DMS79 treated with DMSO at 0.1 percent for 48 hours (cell line): ENCODE measurements at regions not wholly inside any gene's neighbourhood (a gene's known extent, or its start where the extent isn't known, plus 50 kb on each side); places are given as distances from the start of the nearest gene placed in this dataset.
"Not testable (repeated sequence)": the region's sequence is repeated elsewhere in the genome, so short reads cannot be mapped to it uniquely, and the experiment has no call there.

ENCODE experiments used
- DNase-seq: peaks from one replicate; lab custom pipeline; 2025; lab: John Stamatoyannopoulos, UW

DNA sequence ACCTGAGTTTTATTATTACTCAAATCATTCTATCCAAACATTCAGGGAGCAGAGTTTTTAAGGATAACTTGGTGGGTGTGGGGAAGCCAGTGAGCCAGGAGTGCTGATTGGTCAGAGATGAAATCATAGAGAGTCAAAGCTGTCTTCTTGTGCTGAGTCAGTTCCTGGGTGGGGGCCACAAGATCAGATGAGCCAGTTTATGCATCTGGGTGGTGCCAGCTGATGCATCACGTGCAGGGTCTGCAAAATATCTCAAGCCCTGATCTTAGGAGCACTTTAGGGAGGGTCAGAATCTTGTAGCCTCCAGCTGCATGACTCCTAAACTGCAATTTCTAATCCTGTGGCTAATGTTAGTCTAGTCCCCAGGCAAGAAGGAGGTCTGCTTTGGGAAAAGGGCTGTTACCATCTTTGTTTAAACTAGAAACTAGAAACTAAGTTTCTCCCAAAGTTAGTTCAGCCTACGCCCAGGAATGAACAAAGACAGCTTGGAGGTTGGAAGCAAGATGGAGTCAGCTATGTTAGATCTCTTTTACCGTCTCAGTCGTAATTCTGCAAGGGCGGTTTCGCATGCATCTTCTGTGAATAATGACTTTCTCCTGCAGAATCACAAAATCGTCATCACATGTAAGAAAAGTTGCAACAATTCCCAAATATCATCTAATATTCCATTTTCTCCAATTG, 97.5 kb downstream of the ZNF664 start:
- DNase-seq = not testable (repeated sequence)

DNA sequence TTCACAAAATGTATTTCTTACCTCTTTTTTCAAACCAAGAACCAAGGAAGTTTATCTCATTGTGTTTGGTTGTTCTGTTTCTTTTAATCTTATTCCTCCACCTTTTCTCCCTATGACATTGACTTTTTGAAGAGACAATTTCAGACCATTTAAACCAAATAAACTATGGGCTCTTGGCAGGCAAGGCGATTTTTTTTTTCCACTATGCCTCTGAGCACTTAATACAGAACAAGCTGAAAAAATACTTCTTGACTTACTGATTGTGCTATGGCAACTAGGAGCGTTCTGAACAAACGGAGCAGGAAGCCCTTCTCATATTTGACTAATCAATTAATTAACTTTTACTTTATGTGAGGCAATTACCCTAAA, 98.0 kb downstream of the ZNF664 start:
- no peak for DNase-seq

DNA sequence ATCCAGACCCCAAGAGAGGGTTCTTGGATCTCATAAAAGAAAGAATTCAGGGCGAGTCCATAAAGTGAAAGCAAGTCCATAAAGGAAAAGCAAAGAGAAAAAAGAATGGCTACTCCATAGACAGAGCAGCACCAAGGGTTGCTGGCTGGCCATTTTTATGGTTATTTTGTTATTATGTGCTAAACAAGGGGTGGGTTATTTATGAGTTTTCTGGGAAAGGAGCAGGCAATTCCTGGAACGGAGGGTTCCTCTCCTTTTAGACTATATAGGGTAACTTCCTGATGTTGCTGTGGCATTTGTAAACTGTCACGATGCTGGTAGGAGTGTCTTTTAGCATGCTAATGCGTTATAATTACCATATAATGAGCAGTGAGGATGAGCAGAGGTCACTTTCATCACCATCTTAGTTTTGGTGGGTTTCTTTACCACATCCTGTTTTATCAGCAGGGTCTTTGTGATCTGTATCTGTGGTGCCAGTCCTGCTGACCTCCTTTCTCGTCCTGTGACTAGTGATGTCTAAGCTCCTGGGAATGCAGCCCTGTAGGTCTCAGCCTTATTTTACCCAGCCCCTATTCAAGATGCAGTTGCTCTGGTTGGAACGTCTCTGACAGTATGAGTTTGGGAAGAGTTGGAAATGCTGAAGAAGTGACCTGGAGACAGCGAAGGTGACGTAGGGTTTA, 100.5 kb downstream of the ZNF664 start:
- DNase-seq = no peak

DNA sequence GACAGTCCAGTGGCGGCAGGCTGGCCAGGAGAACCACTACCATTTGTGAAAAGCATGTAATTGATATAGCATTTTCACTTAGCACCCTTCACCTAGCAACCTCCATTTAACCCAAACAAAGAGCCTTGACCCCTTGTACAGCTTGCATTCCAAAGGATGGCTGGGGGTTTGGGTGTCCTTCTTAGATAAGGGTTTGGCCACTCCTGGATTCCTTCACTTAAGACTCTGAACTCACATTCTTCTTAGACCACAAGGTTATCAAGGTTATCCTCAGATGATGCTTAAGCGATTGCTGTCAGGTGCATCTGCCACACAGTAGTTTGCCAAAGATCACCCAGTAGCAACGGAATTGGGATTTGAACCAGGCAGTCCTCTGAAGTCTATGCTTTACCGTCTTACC, 102.8 kb downstream of the ZNF664 start:
- no peak for DNase-seq

DNA sequence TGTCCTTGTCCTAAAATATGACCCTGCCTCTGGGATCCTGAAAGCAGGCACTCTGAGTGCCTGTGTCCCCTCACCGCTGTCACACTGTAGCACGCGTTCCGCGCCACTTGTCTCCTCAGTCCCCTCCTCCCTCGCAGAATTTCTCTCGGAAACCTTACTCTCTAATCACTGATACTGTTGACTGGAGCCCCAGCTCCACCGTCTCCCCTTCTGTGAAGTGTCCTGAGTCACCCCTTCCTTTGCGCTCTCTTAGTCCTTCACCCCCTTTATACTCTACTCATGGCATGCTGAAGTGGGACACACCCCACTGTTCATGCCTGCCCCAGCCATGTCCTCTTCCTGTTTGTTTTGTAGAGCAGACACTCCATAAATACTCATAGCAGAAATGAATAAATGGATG, 104.7 kb downstream of the ZNF664 start:
- no peak for DNase-seq

DNA sequence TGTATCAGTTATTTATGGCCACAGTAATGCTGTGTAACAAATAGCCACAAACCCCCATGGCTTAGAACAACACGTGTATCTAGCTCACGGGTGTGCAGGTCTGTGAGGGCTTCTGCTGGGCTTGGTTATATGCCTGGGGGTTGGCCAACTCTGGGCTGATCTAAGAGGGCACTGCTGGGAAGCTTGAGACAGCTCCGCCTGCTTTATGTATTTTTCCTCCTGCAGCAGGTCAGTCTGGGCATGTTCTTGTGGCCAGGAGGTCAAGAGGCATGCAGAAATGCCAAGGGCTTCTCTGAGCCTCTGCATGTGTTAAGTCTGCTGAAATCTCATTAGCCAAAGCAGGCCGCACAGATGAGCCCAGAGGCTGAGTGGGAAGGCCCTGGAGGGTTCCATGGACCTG, 105.8 kb downstream of the ZNF664 start:
- DNase-seq = no peak

DNA sequence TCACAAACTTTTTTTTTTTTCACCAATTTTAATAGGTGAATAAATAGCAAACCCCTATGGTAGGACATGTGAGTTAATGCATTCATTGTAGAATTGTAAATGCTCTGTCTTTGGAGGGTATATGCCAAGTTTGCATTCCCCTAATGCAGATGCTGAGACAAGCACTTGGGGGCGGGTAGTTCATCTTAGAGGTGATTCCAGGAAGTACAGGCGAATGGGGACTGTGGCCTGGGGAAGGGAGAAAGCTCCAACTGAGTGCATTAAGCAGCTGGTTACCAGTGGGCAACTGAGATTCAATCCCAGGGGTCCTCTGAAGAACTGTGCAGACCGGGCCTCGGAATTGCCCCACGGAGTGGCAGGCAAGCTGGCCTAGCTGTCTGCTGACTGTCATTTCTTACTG, 107.6 kb downstream of the ZNF664 start:
- DNase-seq = no peak

DNA sequence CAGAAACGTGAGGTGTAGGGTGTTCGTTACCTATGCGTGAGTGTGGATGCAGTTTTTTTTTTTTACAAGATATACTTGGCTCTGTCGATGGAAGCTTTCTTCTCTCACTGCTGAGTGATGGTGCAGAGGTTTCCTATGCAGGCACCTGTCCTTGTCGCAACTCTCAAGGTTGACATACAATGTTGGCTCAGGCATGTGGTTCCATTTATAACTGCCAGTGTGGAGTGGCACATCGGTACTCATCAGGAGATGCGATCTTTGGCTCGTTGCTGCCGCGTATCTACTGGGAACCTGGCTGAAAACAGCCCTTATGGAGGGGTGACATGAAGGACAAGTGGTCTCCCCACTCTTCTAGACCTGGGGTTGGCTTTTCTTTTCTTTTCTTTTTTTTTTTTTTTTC, 109.0 kb downstream of the ZNF664 start:
- DNase-seq = no peak

DNA sequence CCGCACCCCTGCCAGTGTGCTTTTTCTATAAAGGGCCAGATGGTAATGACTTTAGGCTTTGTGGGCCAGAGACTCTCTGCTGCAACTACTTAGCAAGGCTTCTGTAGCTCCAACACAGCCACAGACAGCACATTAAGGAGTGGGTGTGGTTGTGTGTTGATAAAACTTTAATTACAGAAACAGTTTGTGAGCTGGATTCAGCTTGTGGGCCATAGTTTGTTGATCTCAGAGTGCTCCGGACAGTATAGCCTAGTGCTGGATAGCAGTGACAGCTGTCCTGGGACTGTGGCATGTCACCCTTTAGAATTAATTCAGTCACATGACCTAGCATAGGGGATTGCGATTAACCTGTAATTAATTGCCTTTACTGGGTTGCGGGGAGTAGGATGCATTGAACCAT, 109.7 kb downstream of the ZNF664 start:
- no peak for DNase-seq

DNA sequence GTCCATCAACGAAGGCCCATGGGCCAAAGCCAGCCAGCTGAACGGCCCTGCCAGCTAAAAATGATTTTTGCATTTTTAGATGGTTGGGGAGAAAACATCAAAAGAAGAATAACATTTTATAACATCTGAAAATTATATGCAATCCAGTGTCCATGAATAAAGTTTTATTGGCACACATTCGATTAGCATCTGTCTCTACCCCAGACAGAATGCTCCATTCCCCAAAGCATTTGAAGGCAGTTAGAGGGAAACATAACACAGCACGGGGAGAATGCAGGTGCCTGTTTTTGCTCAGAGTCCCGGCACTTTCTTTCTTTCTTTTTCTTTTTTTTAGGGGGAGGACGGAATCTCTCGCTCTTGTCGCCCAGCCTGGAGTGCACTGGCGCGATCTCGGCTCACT, 110.7 kb downstream of the ZNF664 start:
- DNase-seq = no peak

DNA sequence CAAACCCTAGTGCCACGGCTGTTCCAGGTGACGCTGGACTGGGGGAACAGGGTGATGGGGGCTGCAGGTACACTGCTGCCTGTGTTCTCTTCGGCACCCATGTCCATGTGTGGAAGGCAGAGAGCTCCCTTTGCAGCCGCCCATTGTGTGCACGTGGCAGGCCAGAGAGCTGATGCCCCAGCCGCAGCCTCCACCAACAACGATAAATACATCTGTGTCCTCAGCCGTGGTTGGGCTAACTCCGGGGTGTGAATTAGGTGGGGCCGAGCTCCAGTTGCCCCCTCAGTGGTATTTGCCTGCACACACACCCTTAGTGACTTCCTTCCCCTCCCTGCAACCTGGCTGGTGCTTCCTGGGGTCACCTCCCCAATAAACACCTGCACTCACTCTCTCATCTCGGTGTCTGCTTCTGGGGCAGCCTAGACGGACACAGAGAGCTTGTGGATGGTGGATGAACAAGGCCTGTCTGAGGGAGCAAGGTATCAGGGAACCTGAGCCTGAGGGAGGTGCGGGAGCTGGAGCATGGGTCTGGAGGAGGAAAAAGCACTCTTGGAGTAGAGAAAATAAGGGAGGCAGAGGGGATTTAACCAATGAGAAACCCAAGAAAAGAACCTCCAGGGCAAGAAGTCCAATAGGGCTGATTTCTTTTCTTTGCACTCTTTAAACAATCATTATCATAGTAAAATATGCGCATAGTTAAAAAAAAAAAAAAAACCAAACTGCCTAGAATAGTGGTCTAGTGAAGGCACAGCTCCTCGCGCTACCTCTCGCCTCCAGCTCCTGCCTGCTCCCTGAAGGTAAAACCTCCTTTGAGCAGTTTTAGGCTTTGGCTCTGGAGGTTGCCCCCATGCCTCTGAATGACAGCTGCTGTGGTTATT, 112.6 kb downstream of the ZNF664 start:
- no peak for DNase-seq

DNA sequence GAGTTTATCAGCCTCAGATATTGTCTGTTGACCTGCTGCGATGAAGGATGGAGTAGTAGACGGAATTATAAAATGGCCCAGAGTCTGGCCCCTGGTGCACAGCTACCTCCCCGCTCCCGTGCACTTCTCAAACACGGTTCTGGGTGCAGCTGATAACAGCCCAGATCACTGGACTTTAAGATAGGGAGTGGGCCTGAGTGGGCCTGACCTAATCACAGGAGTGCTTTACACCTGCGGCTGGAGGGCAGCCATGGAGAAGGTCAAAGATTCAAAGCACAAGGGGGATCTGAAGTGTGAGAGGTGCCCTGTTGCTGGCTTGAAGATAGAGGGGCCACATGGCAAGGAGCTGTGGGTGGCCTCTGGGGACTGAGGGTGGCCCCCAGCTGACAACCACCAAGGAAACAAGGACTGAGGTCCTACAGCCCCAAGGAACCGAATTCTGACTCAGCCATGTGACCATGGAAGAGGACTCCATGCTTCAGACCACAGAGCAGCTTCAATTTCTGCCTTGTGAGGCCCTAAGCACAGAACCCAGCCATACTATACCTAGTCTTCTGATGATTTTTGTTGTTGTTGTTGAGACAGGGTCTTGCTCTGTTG, 113.4 kb downstream of the ZNF664 start:
- no peak for DNase-seq

DNA sequence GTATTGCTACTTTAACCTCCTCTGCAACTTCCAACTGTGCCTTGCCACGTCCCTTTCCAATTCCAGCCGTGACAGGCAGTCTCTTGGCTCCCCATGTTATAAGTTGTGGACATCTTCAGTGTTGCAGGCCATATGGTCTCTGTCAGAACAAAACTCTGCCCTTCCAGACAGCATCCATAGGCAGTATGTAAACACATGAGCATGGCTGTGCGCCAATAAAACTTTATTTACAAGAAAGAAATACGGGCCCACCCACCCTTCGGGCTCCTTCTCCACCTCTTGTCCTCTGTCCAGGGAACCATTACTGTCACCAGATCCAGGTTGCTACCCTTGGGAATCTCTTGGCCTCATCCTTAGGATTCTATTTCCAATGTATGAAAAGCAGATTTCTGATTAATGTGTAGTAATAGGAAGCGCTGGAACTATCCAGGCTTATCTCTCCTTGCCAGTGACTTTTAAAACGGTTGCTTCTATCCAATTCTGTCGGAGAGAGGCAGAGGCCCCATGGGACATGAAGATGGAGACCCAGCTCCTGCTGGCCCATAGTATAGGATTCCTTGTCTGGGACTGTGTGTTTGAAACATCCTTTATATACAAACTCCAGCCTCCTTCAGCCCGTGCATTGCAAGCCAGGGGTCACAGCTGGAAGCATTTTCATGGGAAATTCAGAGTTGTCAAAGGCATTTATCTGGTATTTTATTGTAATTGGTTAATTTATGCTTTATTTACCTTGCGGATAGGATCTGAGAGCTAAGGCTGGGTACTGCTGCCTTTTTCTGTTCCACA, 114.4 kb downstream of the ZNF664 start:
- DNase-seq = no peak

DNA sequence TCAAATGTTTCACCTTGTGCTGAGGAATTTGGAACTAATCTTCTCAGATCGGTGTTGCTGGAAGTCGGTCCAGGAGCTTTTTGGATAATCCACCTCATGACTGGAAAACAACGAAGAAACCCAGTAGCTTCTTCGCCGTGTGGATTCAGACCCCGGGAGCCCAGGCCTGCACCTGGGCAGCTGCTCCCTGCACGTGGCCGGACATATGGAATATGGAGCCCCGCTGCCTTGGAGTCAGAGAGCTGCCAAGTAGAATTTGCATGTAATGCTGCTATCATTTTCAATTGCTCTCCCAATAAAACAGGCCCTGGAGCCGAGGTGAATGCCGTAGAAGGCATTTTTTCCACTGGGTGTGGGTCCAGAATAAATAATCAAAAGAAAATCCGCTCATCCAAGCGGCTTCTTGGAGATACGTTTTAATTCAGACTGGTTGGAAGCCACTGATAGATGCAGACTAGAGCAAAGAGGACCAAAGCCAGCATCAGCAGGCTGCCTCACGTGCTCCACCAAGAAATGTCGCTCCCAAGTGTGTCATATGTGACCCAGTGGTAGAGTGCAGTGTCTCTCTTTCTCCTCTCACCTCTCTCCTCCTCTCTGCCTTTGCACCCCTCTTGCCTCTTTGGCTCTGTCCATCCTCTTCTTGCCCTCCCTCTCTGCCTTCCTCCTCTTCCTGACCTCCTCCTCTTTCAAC, 115.3 kb downstream of the ZNF664 start:
- DNase-seq = no peak

DNA sequence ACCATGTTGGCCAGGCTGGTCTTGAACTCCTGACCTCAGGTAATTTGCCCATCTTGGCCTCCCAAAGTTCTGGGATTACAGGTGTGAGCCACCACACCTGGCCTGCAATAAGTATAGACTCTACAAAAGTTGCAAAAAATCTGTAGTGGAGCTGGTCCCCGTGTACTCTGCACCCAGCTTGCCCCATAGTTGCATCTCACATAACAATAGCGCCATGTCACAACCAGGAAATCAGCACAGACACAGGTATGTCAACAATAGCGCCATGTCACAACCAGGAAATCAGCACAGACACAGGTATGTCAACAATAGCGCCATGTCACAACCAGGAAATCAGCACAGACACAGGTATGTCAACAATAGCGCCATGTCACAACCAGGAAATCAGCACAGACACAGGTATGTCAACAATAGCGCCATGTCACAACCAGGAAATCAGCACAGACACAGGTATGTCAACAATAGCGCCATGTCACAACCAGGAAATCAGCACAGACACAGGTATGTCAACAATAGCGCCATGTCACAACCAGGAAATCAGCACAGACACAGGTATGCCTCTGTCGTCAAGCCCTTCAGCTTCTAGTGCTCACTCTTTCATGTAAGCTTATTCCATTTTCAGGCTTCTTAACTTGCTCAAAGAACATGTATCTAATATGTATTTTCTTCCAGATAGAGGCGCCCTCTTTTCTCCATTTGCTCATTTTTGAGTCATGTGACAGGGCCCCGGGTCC, 116.3 kb downstream of the ZNF664 start:
- not testable (repeated sequence) for DNase-seq

DNA sequence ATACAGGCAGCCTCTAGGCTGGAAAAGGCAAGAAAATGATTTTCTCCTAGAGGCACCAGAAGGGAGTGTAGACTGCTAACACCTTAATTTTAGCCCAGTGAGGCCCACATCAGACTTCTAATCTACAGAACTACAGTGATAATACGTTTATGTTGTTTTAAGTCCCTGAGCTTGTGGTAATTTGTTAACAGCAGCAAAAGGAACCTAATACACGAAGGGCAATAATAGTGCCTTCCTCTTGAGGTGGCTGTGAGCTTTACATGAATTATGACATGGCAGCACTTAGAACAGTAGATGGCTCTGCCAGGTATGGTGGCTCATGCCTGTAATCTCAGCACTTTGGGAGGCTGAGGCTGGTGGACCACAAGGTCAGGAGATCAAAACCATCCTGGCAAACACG, 118.8 kb downstream of the ZNF664 start:
- DNase-seq = no peak

DNA sequence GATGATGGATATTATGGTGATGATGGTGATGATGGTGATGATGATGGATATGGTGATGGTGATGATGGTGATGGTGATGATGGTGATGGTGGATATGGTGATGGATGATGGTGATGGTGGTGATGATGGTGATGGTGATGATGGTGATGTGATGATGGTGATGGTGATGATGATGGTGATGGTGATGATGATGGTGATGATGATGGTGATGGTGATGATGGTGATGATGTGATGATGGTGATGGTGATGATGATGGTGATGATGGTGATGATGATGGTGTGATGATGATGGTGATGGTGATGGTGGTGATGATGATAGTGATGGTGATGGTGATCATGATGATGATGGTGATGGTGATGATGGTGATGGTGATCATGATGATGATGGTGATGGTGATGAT, 119.5 kb downstream of the ZNF664 start:
- not testable (repeated sequence) for DNase-seq

DNA sequence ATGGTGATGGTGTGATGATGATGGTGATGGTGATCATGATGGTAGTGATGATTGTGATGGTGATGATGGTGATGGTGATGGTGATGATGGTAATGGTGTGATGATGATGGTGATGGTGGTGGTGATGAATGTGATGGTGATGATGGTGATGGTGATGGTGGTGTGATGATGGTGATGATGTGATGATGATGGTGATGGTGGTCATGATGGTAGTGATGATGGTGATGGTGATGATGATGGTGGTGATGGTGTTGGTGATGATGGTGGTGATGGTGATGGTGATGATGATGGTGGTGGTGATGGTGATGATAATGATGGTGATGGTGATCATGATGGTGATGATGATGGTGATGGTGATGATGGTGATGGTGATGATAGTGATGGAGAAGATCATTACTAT, 120.3 kb downstream of the ZNF664 start:
- DNase-seq = no peak

DNA sequence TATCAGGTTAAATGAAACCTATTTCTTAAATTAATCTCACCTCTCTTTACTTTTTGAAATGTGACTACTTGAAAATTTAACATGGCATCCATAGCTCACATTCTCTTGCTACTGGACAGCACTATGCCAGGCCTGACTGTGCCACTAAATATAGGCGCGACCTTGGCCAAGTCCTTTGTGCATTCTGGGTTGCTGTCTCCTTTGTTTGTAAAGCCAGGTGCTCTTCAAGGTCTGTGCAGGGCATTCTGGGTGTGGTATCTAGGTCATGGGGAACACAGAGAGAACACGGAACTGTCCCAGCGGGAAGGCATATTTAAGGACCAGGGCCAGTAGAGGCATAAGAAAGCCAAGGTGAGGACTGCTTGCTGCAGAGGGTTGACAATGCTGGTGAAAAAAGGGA, 121.2 kb downstream of the ZNF664 start:
- DNase-seq = no peak

DNA sequence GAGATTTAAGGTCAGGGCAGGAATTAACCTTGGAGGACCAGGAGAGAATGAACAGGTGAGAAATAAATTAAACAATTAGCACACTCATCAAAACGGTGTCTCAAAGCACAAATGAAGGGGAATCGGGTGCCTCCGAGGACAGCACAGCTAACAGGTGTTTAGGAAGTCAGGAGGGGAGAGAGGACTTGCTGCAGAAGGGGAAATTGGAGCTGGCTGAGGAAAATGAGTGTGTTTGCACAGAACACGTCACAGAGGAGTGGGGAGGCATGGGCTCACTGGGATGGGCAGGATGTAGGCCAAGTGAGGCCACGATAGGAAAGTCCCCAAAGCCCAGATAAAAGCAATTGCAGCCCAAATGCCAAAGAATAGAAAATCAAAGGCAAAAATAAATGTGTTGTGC, 121.7 kb downstream of the ZNF664 start:
- DNase-seq = no peak

DNA sequence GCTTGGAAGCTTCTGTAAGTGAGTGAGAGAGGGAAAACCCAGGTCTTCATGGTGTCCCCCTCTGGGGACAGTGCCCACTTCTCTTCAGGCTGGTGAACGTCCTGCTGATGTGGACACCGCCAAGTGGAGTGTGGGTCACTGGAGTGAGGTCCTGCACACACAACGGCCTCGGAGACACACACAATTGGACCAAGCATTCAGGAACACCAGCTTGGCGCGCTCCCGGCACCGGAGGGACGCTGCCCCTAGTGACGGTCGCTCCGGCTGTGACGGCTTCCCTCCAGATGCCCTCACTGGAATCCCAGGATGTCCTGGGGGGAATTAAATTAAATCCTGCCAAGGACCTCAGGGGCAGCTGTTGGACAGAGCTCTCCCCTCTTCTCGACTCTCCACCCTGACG, 123.1 kb downstream of the ZNF664 start:
- no peak for DNase-seq
